ENCODE measurements at regions not wholly inside any gene's neighbourhood (a gene's known extent, or its start where the extent isn't known, plus 50 kb on each side); places are given as distances from the start of the nearest gene placed in this dataset.

DNA sequence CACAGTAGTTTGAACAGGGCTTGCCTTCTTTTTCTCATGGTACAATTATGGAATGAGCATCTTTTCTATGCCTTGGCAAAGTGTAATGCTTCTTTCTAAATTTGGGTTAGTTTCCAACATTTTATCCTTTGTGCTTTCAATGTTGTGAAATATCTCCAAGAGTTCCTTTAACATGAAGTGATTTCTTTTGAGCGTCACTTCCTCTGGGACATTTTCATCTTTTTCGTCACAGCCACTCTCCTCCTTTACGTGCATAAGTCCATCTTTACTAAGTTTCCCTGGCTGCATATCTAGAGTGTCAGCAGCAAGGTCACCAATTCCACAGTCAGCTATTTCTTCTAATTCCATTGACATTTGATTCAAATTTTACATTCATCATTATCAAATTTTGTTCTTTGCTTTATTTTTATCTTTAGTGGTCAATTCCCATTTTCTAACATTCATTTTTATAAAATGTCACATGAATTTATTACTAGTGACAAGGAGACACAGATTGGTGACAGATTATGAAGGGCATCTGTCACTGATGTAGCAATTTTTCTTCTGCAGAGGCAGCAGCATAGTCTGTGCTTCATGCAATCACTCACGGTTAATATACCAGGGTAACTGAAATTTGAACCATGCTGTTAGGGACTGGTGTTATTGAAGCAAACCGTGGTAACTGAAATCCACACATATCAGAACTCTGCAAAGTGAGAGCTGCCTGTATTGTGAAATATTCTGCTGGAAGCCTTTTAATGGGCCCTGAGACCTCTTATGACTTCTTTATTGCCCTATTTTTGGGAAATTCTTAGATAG lies 126.5 kb upstream of the THBS1 start:
- no peak for DNase-seq (ENCODE audit: low read depth)

DNA sequence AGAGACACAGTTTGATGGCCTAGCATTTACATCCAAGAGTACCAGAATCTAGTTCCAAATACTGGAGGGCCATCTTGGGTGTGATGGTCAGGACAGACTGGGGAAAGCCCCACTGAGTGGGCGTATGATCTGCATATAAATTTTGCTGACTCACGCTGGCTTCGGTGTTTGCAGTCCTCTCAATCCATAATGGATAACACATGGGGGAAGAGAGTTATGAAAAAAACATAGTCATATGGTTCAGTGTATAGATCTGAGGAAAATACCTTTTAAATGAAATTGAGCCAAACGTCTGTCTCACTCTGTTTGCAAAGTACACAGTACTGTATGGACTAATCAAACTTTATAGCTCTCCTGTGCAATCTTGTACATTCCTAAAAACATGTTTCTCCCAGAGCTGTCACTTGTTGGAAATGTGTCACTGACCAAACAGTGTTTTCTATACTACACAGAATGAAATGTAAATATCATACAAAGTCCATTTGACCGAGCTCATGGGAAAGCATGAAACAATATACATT lies 125.3 kb upstream of the THBS1 start:
- no peak for DNase-seq (ENCODE audit: low read depth)

DNA sequence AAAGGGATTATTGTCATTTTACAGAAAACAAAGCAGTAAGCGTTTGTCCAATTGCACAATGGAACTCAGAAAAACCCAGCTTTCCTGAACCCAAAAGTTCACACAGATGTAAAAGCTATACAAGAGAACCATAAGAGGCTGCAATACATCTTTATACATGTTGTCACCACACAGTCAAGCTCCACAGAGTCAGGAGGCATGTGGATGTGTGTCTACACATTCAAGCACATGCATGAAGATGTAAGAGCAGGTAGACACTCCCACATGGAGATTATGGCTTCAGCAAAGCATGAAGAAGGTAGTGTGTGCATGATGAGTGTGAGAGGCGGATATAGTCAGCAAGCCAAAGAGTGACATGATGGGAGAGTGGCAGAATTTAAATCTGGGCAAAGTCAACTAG lies 124.7 kb upstream of the THBS1 start:
- DNase-seq (ENCODE audit: low read depth) = no peak

DNA sequence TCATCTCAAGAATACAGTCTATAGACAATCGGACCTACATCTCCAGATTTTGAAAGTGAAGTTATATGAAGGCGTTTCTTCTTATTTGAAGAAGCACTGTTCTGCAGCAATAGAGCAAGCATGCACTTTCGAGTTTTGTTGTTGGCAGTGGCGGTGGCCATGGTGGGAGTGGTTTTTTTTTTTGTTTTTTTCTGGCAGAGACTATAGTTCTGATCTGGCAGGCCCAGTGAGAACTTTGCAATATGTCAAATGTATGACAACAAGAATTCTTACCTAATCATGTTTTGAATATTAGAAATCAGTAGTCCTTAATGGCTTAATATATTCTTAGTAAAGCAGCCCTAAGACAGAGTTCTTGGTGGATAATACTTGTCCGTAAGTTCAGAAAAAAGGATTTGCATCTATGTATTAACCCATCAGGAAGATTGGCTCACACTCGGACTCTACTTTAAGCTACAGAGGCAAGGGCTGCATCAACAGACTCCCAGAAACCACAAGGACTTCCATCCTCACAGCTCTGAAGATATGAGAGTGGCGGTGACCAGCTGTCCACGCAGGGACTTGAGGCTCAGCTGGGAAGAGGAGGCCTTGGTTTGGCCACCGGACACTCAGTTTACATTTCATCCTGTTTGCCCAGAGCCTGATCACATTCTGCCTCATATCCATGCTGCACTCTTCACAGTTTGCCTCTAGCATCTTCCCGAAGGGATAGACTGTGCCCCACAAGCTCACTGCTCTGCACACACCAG lies 124.1 kb upstream of the THBS1 start:
- DNase-seq (ENCODE audit: low read depth) = no peak

- DNase-seq (ENCODE audit: low read depth) = no peak
These were observed 122.7 kb upstream of the THBS1 start for GRCh38 chr15:39458131-39458530.

DNA sequence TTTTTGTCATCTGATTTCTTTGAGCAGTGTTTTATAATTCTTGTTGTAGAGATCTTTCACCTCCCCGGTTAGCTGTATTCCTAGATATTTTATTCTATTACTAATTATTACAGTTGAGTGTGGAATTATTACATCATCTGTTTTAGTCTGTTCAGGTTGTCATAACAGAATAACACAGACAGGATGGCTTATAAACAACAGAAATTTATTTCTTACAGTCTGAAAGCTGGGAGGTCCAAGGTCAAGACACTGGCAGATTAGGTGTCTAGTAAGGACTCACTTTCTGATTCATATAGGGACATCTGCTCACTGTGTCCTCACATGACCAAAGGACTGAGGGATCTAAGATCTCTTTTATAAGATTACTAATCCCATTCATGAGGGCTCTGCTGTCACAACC lies 121.3 kb upstream of the THBS1 start:
- DNase-seq (ENCODE audit: low read depth) = no peak

DNA sequence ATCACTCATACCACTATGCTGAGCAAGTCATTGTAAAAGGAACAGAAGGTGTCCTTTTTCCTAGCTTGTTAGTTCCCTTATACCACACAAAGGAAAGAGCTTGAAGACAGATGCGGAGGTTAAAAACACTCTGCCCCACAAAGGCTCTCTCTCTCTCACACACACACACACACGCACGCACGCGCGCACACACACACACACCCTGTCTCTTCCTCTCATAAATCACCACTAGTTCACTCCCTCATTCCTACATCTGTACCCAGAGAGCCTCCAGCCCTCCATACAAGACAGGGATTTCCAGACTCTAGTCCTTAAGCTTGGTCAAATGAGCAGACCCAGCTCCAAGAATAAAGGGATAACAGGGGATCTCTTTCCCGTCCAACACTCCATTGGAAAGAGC lies 120.1 kb upstream of the THBS1 start:
- no peak for DNase-seq (ENCODE audit: low read depth)

GRCh38 chr15:39461536-39462130 lies 119.2 kb upstream of the THBS1 start:
- DNase-seq (ENCODE audit: low read depth) = no peak

- DNase-seq (ENCODE audit: low read depth) = no peak
These were observed 118.2 kb upstream of the THBS1 start for GRCh38 chr15:39462691-39463090.

DNA sequence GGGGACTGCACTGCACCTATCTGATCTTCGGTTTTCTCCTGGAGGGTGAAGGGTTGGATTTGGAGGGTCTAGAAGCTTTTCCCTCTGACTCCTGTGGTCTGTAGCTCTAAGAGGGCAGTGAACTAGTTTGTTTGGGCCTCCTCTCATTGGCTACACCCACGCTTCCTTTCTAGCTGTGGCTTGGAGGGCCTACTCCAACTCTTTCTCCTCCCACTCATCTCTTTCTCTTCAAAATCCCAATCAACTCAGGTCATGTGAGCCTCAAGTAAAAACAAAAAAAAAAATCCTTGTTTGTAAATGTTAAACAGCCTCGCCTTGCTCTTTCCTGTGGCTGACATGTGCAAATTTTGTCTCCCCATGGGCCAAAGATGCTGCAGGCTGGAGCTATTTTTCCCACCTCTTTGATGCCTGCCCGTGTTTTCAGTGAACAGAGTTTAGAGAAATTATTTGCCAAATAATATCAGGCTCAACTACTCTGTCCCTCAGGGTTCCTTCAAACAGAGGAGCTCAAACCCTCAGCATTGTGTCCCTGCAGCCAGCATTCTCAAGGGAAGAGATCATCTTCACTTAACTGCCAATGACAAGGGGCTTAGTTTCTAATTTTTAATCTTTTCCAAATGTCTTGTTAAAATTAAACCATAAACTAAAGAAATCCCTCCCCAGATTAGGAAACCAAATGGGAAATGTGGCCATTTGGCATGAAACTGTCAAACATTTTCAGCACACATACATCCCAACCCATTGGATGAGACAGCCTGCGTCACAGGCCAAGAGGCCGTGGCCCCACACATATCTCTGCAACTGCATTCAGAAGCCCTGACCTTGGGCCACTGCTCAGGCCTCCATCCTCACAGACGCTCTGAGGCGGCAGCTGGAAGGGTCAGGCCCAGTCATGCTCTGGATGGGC lies 114.8 kb upstream of the THBS1 start:
- DNase-seq (ENCODE audit: low read depth) = no peak

DNA sequence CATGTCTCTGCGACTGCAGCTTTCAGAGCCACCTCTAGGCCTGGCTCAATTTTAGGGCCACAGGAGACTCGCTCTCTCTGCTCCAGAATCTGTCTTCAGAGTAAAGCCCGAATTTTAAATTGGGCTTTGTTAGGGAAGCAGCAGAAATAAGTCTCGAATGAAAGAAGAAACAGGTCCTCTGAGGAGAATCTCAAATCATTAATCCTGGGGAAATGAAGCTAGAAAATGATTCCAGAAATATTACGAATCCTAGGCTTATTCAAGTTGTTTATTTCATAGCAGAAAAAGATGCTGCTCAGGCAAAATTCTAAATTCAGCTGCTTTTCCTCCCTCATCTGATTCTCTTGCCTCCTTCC lies 114.2 kb upstream of the THBS1 start:
- no peak for DNase-seq (ENCODE audit: low read depth)

DNA sequence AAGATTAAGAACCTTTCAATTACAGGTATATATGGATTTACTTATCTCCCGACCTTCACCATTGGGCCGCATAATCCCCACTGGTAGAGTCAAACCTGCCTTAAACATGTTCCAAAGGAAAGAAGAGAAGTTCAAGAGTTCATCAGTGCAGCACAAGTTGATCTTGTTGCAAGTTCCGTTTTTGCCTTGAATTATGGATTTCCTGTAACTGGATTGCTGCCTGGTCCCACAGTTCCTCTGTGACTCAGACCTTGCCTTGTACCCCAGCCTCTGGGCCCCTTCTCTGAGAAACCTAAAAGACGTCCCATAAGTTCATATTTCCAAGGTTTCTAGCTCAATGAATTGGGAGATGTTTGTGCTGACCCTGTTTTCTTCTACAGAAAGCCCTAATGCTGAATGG lies 112.5 kb upstream of the THBS1 start:
- no peak for DNase-seq (ENCODE audit: low read depth)

DNA sequence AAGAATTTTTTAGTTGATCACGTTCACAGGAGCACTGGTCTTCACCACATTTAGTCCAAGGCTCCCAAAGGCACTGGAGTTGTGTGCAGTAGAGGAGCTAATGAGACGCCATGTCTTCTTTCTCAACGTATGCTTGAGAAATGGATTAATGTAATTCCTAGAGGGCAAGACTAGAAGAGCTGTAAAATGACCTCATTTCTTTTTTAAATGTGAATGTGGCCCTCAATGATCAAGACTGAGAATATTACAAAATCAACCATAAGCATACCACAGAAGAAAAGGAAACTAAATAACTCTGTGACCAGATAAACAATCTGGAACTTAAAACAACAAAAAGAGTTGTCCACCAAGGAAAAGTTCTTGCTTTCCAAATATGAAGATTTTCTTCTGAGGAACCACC lies 112.1 kb upstream of the THBS1 start:
- no peak for DNase-seq (ENCODE audit: low read depth)

DNA sequence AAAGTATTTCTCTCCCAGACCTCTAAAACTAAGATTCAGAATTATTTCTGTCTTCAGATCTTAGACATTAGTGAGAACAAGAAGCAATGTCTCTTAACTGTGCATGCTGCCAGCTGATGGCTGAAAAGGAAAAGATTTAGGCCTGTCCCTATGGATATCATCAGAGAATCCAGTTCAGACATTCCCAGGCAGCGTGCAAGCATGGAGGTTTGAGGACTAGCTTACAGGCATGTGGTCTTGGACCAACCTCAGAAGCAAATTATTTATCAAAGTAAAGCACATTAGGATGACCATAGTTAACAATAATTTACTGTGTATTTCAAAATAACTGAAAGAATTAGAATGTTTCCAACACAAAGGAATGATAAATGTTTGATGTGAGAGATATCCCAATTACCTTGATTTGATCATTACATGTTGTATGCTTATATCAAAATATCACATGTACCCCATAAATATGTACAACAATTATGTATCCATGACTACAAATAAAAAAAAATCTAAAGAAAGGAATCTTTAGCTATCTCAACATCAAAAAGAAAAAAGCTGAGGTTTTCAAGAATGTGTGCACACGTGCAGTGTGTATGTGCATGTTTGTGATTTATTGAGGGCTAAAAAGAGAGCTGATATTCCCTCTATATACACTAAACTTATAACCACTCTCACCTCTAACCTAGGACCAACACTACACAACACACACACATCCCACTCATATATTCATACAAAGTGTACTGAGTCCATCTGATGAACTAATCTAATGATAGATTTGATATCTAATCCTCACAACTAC lies 108.9 kb upstream of the THBS1 start:
- no peak for DNase-seq (ENCODE audit: low read depth)

GRCh38 chr15:39472621-39473297 lies 108.1 kb upstream of the THBS1 start:
- DNase-seq (ENCODE audit: low read depth) = no peak

DNA sequence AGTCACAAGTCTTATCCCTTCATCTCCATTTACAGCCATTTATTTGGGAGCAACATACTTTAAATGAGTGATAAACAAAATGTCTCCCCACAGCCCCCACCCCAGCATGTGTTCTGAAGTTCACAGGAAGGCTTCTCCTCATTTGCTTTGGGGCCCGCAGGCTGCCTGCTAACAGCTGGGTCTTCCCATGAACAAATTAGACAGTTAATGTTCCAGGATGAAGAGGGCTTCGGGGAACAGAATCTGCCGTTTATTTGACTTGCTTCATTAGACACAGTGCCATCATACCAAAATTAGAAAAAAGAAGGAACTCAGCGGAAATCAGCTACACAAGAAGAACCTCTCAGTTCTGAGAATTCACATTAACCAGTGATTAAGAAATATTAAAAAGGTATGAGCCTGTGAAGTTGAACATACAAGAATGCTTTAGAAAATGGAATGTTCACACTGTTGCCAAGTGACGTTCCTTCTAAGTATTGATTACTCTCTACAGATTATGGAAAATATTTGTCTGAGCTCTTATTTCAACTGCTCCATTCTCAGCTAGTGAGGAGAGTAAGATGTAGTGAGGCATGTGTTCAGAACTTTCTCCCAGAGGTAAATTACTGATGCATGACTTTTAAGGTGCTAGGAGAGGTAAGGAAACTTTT lies 107.5 kb upstream of the THBS1 start:
- DNase-seq (ENCODE audit: low read depth) = no peak

GRCh38 chr15:39474657-39475056 lies 106.2 kb upstream of the THBS1 start:
- no peak for DNase-seq (ENCODE audit: low read depth)

- no peak for DNase-seq (ENCODE audit: low read depth)
These were observed 101.9 kb upstream of the THBS1 start for GRCh38 chr15:39478996-39479395.

DNA sequence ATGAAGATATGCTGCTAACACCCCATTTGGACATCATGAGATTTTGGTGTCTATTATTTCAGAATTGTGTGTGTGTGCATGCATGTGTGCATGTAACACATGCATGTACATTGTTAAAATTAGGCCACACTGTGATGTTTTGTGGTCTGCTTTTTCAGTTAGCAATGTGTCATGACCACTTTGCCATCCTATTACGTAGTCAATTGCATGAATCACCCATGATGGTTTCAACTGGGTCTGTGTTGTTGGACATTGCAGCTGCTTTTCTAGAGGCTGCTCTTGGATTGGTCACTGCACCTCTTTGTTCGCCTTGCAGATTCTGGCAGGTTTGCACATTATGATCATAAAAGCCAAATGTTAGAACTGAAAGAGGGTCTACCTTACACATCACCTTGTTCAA lies 101.0 kb upstream of the THBS1 start:
- no peak for DNase-seq (ENCODE audit: low read depth)

DNA sequence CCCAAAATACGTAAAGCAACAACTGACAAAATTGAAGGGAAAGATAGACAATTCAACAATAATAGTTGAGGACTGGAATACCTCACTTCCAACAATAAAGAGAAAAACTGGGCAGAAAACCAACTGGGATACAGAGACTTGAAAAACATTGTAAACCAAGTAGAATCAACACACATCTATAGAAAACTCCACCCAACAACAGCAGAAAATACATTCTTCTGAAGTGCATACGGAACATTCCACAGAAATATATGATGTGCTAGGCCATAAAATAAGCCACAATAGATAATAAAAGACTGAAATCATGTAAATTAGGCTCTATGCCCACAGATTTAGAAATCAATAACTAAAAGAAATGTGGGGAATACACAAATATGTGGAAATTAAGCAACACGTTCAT lies 98.4 kb upstream of the THBS1 start:
- no peak for DNase-seq (ENCODE audit: low read depth)
